ENCODE measurements at regions not wholly inside any gene's neighbourhood (a gene's known extent, or its start where the extent isn't known, plus 50 kb on each side); places are given as distances from the start of the nearest gene placed in this dataset.

DNA sequence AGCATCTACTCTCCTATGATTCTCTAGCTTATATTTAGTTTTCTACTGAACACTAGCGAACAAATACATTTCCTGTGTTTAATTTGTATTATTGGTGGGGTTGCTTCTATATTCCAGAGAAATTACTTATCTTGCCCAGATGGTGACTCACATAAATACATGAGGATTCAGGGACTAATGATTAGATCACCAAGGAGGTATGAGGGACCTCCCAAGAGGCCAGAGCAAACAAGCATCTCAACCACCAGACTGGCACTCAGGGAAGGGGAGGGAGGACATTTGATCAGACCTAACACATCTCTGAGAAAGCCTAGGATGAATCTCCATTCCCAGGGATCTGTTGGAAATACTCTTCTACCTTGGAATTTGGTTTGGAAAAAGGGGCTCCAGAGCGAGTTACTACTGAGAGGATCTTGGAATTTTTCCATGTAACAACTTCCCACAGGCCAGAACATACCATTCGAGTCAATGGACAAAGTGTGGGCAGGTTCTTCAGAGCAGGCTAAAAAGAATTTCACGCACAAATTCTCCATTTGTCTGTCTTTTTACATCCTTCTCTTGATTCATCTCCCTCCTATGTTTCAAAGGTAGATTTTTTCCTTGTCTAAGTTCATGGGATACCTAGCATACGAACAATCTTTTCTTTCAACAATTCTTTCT, 262.6 kb upstream of the MYOCD start:
- H3K4me1 ChIP-seq (ENCODE audit: control insufficient read depth in 1 of 2, insufficient read depth in 2 of 2, low read depth in 1 of 2, low read length in 1 of 2), result no peaks in the 10 kb centered on the region
- H4K20me1 ChIP-seq (ENCODE audit: insufficient read depth), result no peaks in the 10 kb centered on the region
- no peaks in the 10 kb centered on the region for H3K27me3 ChIP-seq (ENCODE audit: insufficient read depth)
- ChIA-PET CTCF (no interaction called here), POLR2A (no interaction called here)
- H3K9me3 ChIP-seq, result no peaks in the 10 kb centered on the region
- H2AFZ ChIP-seq (ENCODE audit: low read depth), result no peak overlapping the region
- H3K9ac ChIP-seq, result no peak overlapping the region
- H3K36me3 ChIP-seq (replicated peaks in 1 of 2; ENCODE audit: control insufficient read depth in 1 of 2, insufficient read depth in 2 of 2, low read length in 1 of 2), result no peaks in the 10 kb centered on the region
- H3K9me2 ChIP-seq, result no peaks in the 10 kb centered on the region
- WGBS (ENCODE audit: low lambda C conversion rate), result 5% methylated on average over 5 of the region's 5 CpGs
- TF ChIP-seq TEAD4 (IDR thresholded peaks at IDR 0.05; ENCODE audit: borderline replicate concordance, insufficient read depth), result no peak
- no peak for TF ChIP-seq YY1 (IDR thresholded peaks at IDR 0.05; ENCODE audit: low read depth)
- TF ChIP-seq FOXJ3 (CRISPR knock-in tag; IDR thresholded peaks at IDR 0.05), result no peak
- no peak for TF ChIP-seq GATA2 (CRISPR knock-in tag; IDR thresholded peaks at IDR 0.05)
- no peak for TF ChIP-seq RXRA (IDR thresholded peaks at IDR 0.05; ENCODE audit: borderline replicate concordance, low read depth)
- TF ChIP-seq RFX5 (IDR thresholded peaks at IDR 0.05; ENCODE audit: low read length), result no peak
- no peaks in the 10 kb centered on the region for H3K79me2 ChIP-seq (ENCODE audit: insufficient read depth)
- H3K27ac ChIP-seq (ENCODE audit: low read depth in 2 of 2, low read length in 1 of 2), result no peak overlapping the region
- H3F3A ChIP-seq (replicated peaks; ENCODE audit: insufficient read depth), result no peaks in the 10 kb centered on the region
- H3K4me3 ChIP-seq (ENCODE audit: low read depth in 2 of 2, low read length in 1 of 2), result no peak overlapping the region
- DNase-seq, result no peak
- H3K4me2 ChIP-seq, result no peak overlapping the region

DNA sequence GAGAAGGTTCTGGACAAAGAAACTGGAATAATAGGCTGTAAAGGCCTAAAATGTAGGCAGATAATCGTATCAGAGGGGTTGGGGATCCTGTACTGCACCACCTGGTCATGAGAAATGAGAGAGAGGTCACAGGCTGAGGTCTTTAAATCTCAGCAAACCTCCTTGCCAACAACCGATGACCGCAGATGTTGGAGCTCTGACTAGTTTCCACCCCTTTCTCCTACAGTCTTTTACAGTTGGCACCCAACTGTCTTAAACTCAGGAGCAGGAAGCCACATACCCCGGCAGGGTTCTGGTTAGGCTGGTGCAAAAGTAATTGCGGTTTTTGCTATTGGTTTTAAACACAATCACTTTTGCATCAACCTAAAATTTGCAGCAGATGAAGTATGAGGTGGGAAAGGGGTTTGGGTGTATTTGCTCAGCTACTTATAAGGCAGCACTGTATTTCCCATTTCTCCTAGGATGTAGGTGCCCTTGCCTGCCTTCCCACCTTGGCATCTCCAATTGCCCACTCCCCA, 261.8 kb upstream of the MYOCD start:
- POLR2A ChIA-PET, result no interaction called here
- no peaks in the 10 kb centered on the region for H4K20me1 ChIP-seq (ENCODE audit: insufficient read depth)
- WGBS (ENCODE audit: low lambda C conversion rate), result 46% methylated on average over 5 of the region's 5 CpGs
- no peaks in the 10 kb centered on the region for H3K27me3 ChIP-seq (ENCODE audit: insufficient read depth)
- no peaks in the 10 kb centered on the region for H3K9me3 ChIP-seq
- H3K36me3 ChIP-seq (replicated peaks in 1 of 2; ENCODE audit: control insufficient read depth in 1 of 2, insufficient read depth in 2 of 2, low read length in 1 of 2), result no peaks in the 10 kb centered on the region
- no peak overlapping the region for H3K9ac ChIP-seq
- H3K27ac ChIP-seq (ENCODE audit: low read depth in 2 of 2, low read length in 1 of 2), result no peak overlapping the region
- CTCF ChIA-PET, result no interaction called here
- H3K4me2 ChIP-seq, result no peak overlapping the region
- no peak overlapping the region for H3K4me3 ChIP-seq (ENCODE audit: low read depth in 2 of 2, low read length in 1 of 2)
- H3F3A ChIP-seq (replicated peaks; ENCODE audit: insufficient read depth), result no peaks in the 10 kb centered on the region
- no peaks in the 10 kb centered on the region for H3K4me1 ChIP-seq (ENCODE audit: control insufficient read depth in 1 of 2, insufficient read depth in 2 of 2, low read depth in 1 of 2, low read length in 1 of 2)
- no peaks in the 10 kb centered on the region for H3K79me2 ChIP-seq (ENCODE audit: insufficient read depth)
- TF ChIP-seq, protein P1, sequence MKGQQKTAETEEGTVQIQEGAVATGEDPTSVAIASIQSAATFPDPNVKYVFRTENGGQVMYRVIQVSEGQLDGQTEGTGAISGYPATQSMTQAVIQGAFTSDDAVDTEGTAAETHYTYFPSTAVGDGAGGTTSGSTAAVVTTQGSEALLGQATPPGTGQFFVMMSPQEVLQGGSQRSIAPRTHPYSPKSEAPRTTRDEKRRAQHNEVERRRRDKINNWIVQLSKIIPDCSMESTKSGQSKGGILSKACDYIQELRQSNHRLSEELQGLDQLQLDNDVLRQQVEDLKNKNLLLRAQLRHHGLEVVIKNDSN (IDR thresholded peaks at IDR 0.05; ENCODE audit: borderline replicate concordance, low read depth), result no peak
- TF ChIP-seq, protein P2, sequence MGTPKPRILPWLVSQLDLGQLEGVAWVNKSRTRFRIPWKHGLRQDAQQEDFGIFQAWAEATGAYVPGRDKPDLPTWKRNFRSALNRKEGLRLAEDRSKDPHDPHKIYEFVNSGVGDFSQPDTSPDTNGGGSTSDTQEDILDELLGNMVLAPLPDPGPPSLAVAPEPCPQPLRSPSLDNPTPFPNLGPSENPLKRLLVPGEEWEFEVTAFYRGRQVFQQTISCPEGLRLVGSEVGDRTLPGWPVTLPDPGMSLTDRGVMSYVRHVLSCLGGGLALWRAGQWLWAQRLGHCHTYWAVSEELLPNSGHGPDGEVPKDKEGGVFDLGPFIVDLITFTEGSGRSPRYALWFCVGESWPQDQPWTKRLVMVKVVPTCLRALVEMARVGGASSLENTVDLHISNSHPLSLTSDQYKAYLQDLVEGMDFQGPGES (IDR thresholded peaks at IDR 0.05; ENCODE audit: low read depth, low read length), result no peak
- TF ChIP-seq ELF1 (IDR thresholded peaks at IDR 0.05) (no peak), RCOR1 (IDR thresholded peaks at IDR 0.05; ENCODE audit: low read length) (no peak), SMC3 (IDR thresholded peaks at IDR 0.05; ENCODE audit: low read depth, low read length) (no peak), RAD21 (IDR thresholded peaks at IDR 0.05; ENCODE audit: low read length) (no peak), FOXM1 (IDR thresholded peaks at IDR 0.05; ENCODE audit: low read depth) (no peak), GATA2 (CRISPR knock-in tag; IDR thresholded peaks at IDR 0.05) (no peak)
- no peak for DNase-seq
- H2AFZ ChIP-seq (ENCODE audit: low read depth), result no peak overlapping the region
- H3K9me2 ChIP-seq, result no peaks in the 10 kb centered on the region

Data from SK-N-SH (cell line).